ENCODE measurements at regions not wholly inside any gene's neighbourhood (a gene's known extent, or its start where the extent isn't known, plus 50 kb on each side); places are given as distances from the start of the nearest gene placed in this dataset.
A peak's percentile ranks its signal among the peaks of the same experiment; 100 is the strongest.
"Not testable (repeated sequence)": the region's sequence is repeated elsewhere in the genome, so short reads cannot be mapped to it uniquely, and the experiment has no call there.

- CTCF ChIA-PET, result interaction anchor here (0.6 to 2.5 kb wide), 2 partner anchors 186 to 207 kb away, joined by 3 to 7 read pairs; no protein-coding TSS in a partner anchor
- H3K4me1 ChIP-seq, result peaks cover 7% of the 10 kb centered on the region; the same call in 2 of the 3 replicates
- DNase-seq (ENCODE audit: low read depth in 1 of 2, low spot score in 1 of 2) (no peak), FAIRE-seq (no peak), ATAC-seq (peak in 1 of 2 experiments; percentile 39; a peak in 2 of 6 replicates)
- H3K4me2 ChIP-seq, result peak overlapping the region; percentile 64
- H3K27ac ChIP-seq, result peak overlapping the region in 1 of 2 experiments; percentile 52; a peak in 2 of 6 replicates
- no peaks in the 10 kb centered on the region for H3K9me3 ChIP-seq
- TF ChIP-seq CHD2 (IDR thresholded peaks at IDR 0.05; ENCODE audit: low read length, partially characterized antibody), result no peak
- TF ChIP-seq ZFP36 (IDR thresholded peaks at IDR 0.05; ENCODE audit: borderline replicate concordance, partially characterized antibody), result no peak
- TF ChIP-seq HOXB5 (CRISPR knock-in tag; IDR thresholded peaks at IDR 0.05), result no peak
- no peak for TF ChIP-seq ATOH8 (CRISPR knock-in tag; IDR thresholded peaks at IDR 0.05; ENCODE audit: low read depth)
- no peak for TF ChIP-seq REST (IDR thresholded peaks at IDR 0.05)
- TF ChIP-seq E2F6 (IDR thresholded peaks at IDR 0.05; ENCODE audit: borderline replicate concordance, low read depth), result no peak
- no peak for TF ChIP-seq CEBPB (IDR thresholded peaks at IDR 0.05)
- POLR2A ChIA-PET, result no interaction called here
- 73% methylated on average over 6 of the region's 6 CpGs for whole genome bisulfite sequencing (ENCODE audit: missing lambda C conversion rate)
- no peak overlapping the region for H3K4me3 ChIP-seq
These were observed 377.8 kb upstream of the PROK2 start for GRCh38 chr3:72162649-72163184.

GRCh38 chr3:72161881-72162595 lies 377.1 kb upstream of the PROK2 start:
- peak overlapping the region; percentile 64 for H3K4me2 ChIP-seq
- H3K9me3 ChIP-seq, result no peaks in the 10 kb centered on the region
- POLR2A ChIA-PET, result no interaction called here
- peak overlapping the region in 1 of 2 experiments; percentile 52; a peak in 2 of 6 replicates for H3K27ac ChIP-seq
- CTCF ChIA-PET, result interaction anchor here (2.5 kb wide), 1 partner anchor 206 kb away, joined by 7 read pairs; no protein-coding TSS in a partner anchor
- TF ChIP-seq EP300 (IDR thresholded peaks at IDR 0.05) (no peak), HOXB5 (CRISPR knock-in tag; IDR thresholded peaks at IDR 0.05) (no peak), JUN (IDR thresholded peaks at IDR 0.05) (no peak), KDM5A (IDR thresholded peaks at IDR 0.05) (no peak), FOSL2 (IDR thresholded peaks at IDR 0.05) (no peak), FOSL2 (CRISPR knock-in tag; IDR thresholded peaks at IDR 0.05) (no peak), ZSCAN20 (CRISPR knock-in tag; IDR thresholded peaks at IDR 0.05) (no peak), HES2 (IDR thresholded peaks at IDR 0.05) (no peak), TFCP2L1 (CRISPR knock-in tag; IDR thresholded peaks at IDR 0.05) (no peak), MAZ (IDR thresholded peaks at IDR 0.05; ENCODE audit: borderline replicate concordance, low read depth, low read length) (no peak)
- 16% methylated on average over 13 of the region's 13 CpGs for WGBS (ENCODE audit: missing lambda C conversion rate)
- H3K4me3 ChIP-seq, result no peak overlapping the region
- peaks cover 7% of the 10 kb centered on the region; the same call in 2 of the 3 replicates for H3K4me1 ChIP-seq
- DNase-seq (ENCODE audit: low read depth in 1 of 2, low spot score in 1 of 2) (peak; percentile 42 to 49), FAIRE-seq (no peak), ATAC-seq (peak; percentile 77 to 90)

GRCh38 chr3:72161285-72161684 lies 376.3 kb upstream of the PROK2 start:
- DNase-seq (ENCODE audit: low read depth in 1 of 2, low spot score in 1 of 2); H3K27ac ChIP-seq; ATAC-seq; FAIRE-seq; H3K4me1 ChIP-seq; H3K4me3 ChIP-seq; POLR2A ChIA-PET; H3K9me3 ChIP-seq; H3K4me2 ChIP-seq: not testable (repeated sequence)
- CTCF ChIA-PET, result interaction anchor here (2.5 kb wide), 1 partner anchor 205 kb away, joined by 7 read pairs; no protein-coding TSS in a partner anchor
- 92% methylated on average over 3 of the region's 3 CpGs for WGBS (ENCODE audit: missing lambda C conversion rate)
